Liver (tissue), 8 donors: ENCODE measurements at regions not wholly inside any gene's neighbourhood (a gene's known extent, or its start where the extent isn't known, plus 50 kb on each side); places are given as distances from the start of the nearest gene placed in this dataset.

Experiments used
- DNase-seq: peaks from one replicate; pipeline ENCODE4 v3.0.0-alpha.2; 2017; ENCODE audit warnings: low spot score
- H3K27ac ChIP-seq, 2 donors: one replicate each; pipeline ENCODE4 v1.7.0; 2013; ENCODE audit warnings: inconsistent platforms in 2 of 2, low read length in 2 of 2, control low read depth in 1 of 2, low read depth in 1 of 2, mild to moderate bottlenecking in 1 of 2
- H3K27me3 ChIP-seq, 4 donors: one replicate each; pipeline versions ENCODE4 v1.6.1 to v1.7.0; 2013; ENCODE audit warnings: low read length in 3 of 4, inconsistent platforms in 1 of 4, mild to moderate bottlenecking in 1 of 4, moderate library complexity in 1 of 4; ENCODE audit not compliant: control insufficient read depth in 4 of 4, insufficient read depth in 4 of 4
- H3K36me3 ChIP-seq, 4 donors: one replicate each; pipeline versions ENCODE4 v1.6.1 to v1.7.0; 2013; ENCODE audit warnings: low read length in 3 of 4, mild to moderate bottlenecking in 3 of 4, low read depth in 1 of 4, moderate library complexity in 1 of 4; ENCODE audit not compliant: control insufficient read depth in 4 of 4, insufficient read depth in 3 of 4
- H3K4me1 ChIP-seq, 4 donors: one replicate each; pipeline versions ENCODE4 v1.6.1 to v1.7.0; 2013; ENCODE audit warnings: low read length in 3 of 4, mild to moderate bottlenecking in 3 of 4, moderate library complexity in 1 of 4; ENCODE audit not compliant: control insufficient read depth in 4 of 4, insufficient read depth in 4 of 4
- H3K4me3 ChIP-seq, 3 donors: one replicate each; pipeline versions ENCODE4 v1.6.1 to v1.7.0; 2013; ENCODE audit warnings: low read length in 3 of 3, control low read depth in 1 of 3, low read depth in 1 of 3, mild to moderate bottlenecking in 1 of 3
- H3K9ac ChIP-seq, 2 donors: one replicate each; pipeline ENCODE4 v1.7.0; 2013; ENCODE audit warnings: low read length in 2 of 2, mild to moderate bottlenecking in 2 of 2, moderate library complexity in 2 of 2, control low read depth in 1 of 2, low read depth in 1 of 2
- H3K9me3 ChIP-seq, 4 donors: one replicate each; pipeline versions ENCODE4 v1.6.1 to v1.7.0; 2013; ENCODE audit warnings: low read length in 3 of 4; ENCODE audit not compliant: control insufficient read depth in 4 of 4
- EGR1 ChIP-seq, 2 donors: IDR thresholded peaks; 2 replicates each; pipeline ENCODE4 v1.6.1; 2016 to 2018; ENCODE audit warnings: antibody characterized with exemption in 2 of 2, low read depth in 2 of 2
- FOXA1 ChIP-seq: IDR thresholded peaks from 2 replicates; pipeline ENCODE4 v1.6.1; 2016; ENCODE audit warnings: antibody characterized with exemption
- FOXA2 ChIP-seq: IDR thresholded peaks from 2 replicates; pipeline ENCODE4 v1.6.1; 2016; ENCODE audit warnings: antibody characterized with exemption
- GABPA ChIP-seq, 2 donors: IDR thresholded peaks in 1 of 2; conservative IDR thresholded peaks in 1 of 2; 2 replicates each; pipeline ENCODE4 v1.6.1; 2016; ENCODE audit warnings: antibody characterized with exemption in 2 of 2, mild to moderate bottlenecking in 1 of 2, moderate library complexity in 1 of 2
- HNF4A ChIP-seq, 2 donors: conservative IDR thresholded peaks; 2 replicates each; pipeline ENCODE4 v1.6.1; 2016; ENCODE audit warnings: antibody characterized with exemption in 2 of 2, mild to moderate bottlenecking in 2 of 2
- HNF4G ChIP-seq: IDR thresholded peaks from 2 replicates; pipeline ENCODE4 v1.6.1; 2016; ENCODE audit warnings: antibody characterized with exemption
- JUND ChIP-seq, 2 donors: IDR thresholded peaks; 2 replicates each; pipeline ENCODE4 v1.6.1; 2016; ENCODE audit warnings: antibody characterized with exemption in 2 of 2
- RAD21 ChIP-seq, 2 donors: IDR thresholded peaks; 2 replicates each; pipeline ENCODE4 v1.6.1; 2016; ENCODE audit warnings: antibody characterized with exemption in 2 of 2, mild to moderate bottlenecking in 2 of 2
- RXRA ChIP-seq, 2 donors: IDR thresholded peaks; 2 replicates each; pipeline ENCODE4 v1.6.1; 2017 to 2018; ENCODE audit warnings: antibody characterized with exemption in 2 of 2, mild to moderate bottlenecking in 1 of 2
- SP1 ChIP-seq: IDR thresholded peaks from 2 replicates; pipeline ENCODE4 v1.6.1; 2018; ENCODE audit warnings: antibody characterized with exemption, mild to moderate bottlenecking
- TAF1 ChIP-seq: conservative IDR thresholded peaks from 2 replicates; pipeline ENCODE4 v1.6.1; 2016; ENCODE audit warnings: antibody characterized with exemption, mild to moderate bottlenecking
- YY1 ChIP-seq: IDR thresholded peaks from 2 replicates; pipeline ENCODE4 v1.6.1; 2016; ENCODE audit warnings: antibody characterized with exemption, mild to moderate bottlenecking
- WGBS: extraction: QIAGEN DNeasy Blood & Tissue Kit; methylation state at CpG from one replicate; pipeline ENCODE4 v1.1.7; 2013; 5-methylcytosine and 5-hydroxymethylcytosine counted together
- TF ChIP-seq, protein P1 (sequence below): fragments of 150-350 bp; IDR thresholded peaks from 2 replicates; pipeline ENCODE4 v1.5.1; 2017; ENCODE audit warnings: improper control_type of control experiment, low read depth, low read length; ENCODE audit not compliant: missing input control
- TF ChIP-seq, protein P2 (sequence below): IDR thresholded peaks from 2 replicates; pipeline ENCODE4 v1.6.1; 2016; ENCODE audit warnings: antibody characterized with exemption
- TF ChIP-seq, protein P3 (sequence below): IDR thresholded peaks from 2 replicates; pipeline ENCODE4 v1.6.1; 2016; ENCODE audit warnings: antibody characterized with exemption
- TF ChIP-seq, protein P4 (sequence below): IDR thresholded peaks from 2 replicates; pipeline ENCODE4 v1.6.1; 2016; ENCODE audit warnings: antibody characterized with exemption
- donor health status: healthy.
- donor health status: healthy.
- donor health status: healthy.
- donor health status: healthy.
- donor health status: healthy.

DNA sequence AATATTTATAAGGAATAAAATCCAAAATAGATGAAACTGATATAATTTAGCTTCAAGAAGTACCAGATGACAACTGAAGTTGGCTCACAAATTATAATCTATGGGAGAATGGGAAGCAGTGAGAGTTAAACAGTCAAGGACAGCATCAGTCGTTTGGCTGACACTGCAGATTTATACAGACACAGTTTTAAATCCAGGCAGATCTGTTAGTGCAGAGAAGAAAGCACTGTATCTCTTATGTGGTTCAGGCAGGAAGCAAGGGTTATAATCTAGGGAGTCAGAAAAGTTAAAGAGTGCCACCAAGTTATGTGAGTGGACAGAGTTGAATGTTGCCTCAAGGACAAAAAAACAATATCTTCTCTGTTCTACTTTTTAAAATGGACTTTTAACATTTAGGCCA, 880.2 kb downstream of the TSN start:
- Histone ChIP-seq H3K4me1 (no peaks in the 10 kb centered on the region), H3K9me3 (no peaks in the 10 kb centered on the region), H3K9ac (no peak overlapping the region), H3K36me3 (no peaks in the 10 kb centered on the region), H3K4me3 (no peak overlapping the region), H3K27ac (no peak overlapping the region), H3K27me3 (no peaks in the 10 kb centered on the region)
- DNase-seq = no peak
- 28% methylated on average over 1 of the region's 1 CpG for WGBS
- TF ChIP-seq RAD21 (IDR thresholded peaks at IDR 0.05) = no peak
- TF ChIP-seq HNF4A (conservative IDR thresholded peaks at IDR 0.05) = no peak
- TF ChIP-seq SP1 = no peak
- no peak for TF ChIP-seq FOXA1
- no peak for TF ChIP-seq JUND (IDR thresholded peaks at IDR 0.05)
- no peak for TF ChIP-seq EGR1 (IDR thresholded peaks at IDR 0.05; ENCODE audit: low read depth in 2 of 2)
- no peak for TF ChIP-seq RXRA (IDR thresholded peaks at IDR 0.05)
- no peak for TF ChIP-seq TAF1
- no peak for TF ChIP-seq GABPA (IDR thresholded peaks at IDR 0.05 in 1 of 2, conservative IDR thresholded peaks at IDR 0.05 in 1 of 2)
- no peak for TF ChIP-seq HNF4G
- TF ChIP-seq, protein P1, sequence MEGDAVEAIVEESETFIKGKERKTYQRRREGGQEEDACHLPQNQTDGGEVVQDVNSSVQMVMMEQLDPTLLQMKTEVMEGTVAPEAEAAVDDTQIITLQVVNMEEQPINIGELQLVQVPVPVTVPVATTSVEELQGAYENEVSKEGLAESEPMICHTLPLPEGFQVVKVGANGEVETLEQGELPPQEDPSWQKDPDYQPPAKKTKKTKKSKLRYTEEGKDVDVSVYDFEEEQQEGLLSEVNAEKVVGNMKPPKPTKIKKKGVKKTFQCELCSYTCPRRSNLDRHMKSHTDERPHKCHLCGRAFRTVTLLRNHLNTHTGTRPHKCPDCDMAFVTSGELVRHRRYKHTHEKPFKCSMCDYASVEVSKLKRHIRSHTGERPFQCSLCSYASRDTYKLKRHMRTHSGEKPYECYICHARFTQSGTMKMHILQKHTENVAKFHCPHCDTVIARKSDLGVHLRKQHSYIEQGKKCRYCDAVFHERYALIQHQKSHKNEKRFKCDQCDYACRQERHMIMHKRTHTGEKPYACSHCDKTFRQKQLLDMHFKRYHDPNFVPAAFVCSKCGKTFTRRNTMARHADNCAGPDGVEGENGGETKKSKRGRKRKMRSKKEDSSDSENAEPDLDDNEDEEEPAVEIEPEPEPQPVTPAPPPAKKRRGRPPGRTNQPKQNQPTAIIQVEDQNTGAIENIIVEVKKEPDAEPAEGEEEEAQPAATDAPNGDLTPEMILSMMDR = no peak
- TF ChIP-seq, protein P2, sequence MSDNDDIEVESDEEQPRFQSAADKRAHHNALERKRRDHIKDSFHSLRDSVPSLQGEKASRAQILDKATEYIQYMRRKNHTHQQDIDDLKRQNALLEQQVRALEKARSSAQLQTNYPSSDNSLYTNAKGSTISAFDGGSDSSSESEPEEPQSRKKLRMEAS = no peak

DNA sequence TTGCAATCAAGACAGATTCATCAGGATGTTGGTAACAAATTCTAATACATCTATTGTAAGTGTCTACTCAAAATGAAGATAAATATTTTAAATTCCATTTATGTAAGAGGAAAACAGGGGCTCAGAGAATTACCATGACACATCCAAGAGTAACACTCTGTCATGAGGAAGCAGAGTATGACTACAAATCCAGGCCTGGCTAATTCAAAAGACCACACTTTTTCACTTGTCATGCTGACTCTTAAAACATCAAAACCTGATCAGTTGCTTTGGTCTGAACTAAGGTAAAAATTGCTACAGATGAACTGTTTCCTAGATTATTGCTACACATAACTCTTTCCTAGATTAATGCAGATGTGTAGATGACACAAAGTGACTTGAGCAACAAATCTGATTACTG, 880.6 kb downstream of the TSN start:
- H3K4me1 ChIP-seq = no peaks in the 10 kb centered on the region
- no peak for TF ChIP-seq JUND (IDR thresholded peaks at IDR 0.05)
- TF ChIP-seq GABPA (IDR thresholded peaks at IDR 0.05 in 1 of 2, conservative IDR thresholded peaks at IDR 0.05 in 1 of 2) = no peak
- TF ChIP-seq YY1 = no peak
- TF ChIP-seq SP1 = no peak
- TF ChIP-seq HNF4G = no peak
- TF ChIP-seq, protein P2 = no peak
- no peak for TF ChIP-seq RAD21 (IDR thresholded peaks at IDR 0.05)
- TF ChIP-seq HNF4A (conservative IDR thresholded peaks at IDR 0.05) = no peak
- TF ChIP-seq EGR1 (IDR thresholded peaks at IDR 0.05; ENCODE audit: low read depth in 2 of 2) = no peak
- TF ChIP-seq, protein P3, sequence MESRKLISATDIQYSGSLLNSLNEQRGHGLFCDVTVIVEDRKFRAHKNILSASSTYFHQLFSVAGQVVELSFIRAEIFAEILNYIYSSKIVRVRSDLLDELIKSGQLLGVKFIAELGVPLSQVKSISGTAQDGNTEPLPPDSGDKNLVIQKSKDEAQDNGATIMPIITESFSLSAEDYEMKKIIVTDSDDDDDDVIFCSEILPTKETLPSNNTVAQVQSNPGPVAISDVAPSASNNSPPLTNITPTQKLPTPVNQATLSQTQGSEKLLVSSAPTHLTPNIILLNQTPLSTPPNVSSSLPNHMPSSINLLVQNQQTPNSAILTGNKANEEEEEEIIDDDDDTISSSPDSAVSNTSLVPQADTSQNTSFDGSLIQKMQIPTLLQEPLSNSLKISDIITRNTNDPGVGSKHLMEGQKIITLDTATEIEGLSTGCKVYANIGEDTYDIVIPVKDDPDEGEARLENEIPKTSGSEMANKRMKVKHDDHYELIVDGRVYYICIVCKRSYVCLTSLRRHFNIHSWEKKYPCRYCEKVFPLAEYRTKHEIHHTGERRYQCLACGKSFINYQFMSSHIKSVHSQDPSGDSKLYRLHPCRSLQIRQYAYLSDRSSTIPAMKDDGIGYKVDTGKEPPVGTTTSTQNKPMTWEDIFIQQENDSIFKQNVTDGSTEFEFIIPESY = no peak
- TF ChIP-seq RXRA (IDR thresholded peaks at IDR 0.05) = no peak
- TF ChIP-seq FOXA2 = no peak
- TF ChIP-seq TAF1 = no peak
- no peak for TF ChIP-seq FOXA1
- no peak overlapping the region for H3K27ac ChIP-seq
- no peak overlapping the region for H3K4me3 ChIP-seq
- no peaks in the 10 kb centered on the region for H3K36me3 ChIP-seq
- no peaks in the 10 kb centered on the region for H3K27me3 ChIP-seq
- no peaks in the 10 kb centered on the region for H3K9me3 ChIP-seq
- DNase-seq = no peak
- H3K9ac ChIP-seq = no peak overlapping the region

DNA sequence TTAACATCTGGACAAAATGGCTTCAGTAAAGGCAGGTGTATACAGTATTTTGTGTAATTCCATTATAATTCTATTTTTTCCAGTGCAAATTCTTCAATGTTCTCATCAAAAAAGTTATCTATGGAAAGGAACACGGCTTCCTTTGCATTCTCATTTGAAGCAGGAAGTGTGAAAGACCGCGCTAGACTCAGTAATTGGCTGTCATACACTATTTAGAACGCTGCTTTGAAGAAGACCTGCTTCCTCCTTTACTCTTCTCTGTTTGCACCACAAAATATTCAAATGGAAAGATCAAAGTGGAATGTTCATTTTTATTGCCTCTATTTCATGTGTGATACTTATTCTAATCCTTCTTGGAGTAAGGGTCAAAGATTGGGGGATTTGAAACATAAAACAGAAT, 883.7 kb downstream of the TSN start:
- no peak overlapping the region for H3K4me3 ChIP-seq
- no peaks in the 10 kb centered on the region for H3K9me3 ChIP-seq
- H3K27me3 ChIP-seq = no peaks in the 10 kb centered on the region
- no peaks in the 10 kb centered on the region for H3K36me3 ChIP-seq
- TF ChIP-seq, protein P3 = no peak
- TF ChIP-seq GABPA (IDR thresholded peaks at IDR 0.05 in 1 of 2, conservative IDR thresholded peaks at IDR 0.05 in 1 of 2) (no peak), EGR1 (IDR thresholded peaks at IDR 0.05; ENCODE audit: low read depth in 2 of 2) (no peak), SP1 (no peak), HNF4G (no peak), JUND (IDR thresholded peaks at IDR 0.05) (no peak)
- TF ChIP-seq, protein P4, sequence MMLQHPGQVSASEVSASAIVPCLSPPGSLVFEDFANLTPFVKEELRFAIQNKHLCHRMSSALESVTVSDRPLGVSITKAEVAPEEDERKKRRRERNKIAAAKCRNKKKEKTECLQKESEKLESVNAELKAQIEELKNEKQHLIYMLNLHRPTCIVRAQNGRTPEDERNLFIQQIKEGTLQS = no peak
- DNase-seq = no peak
- H3K27ac ChIP-seq = no peak overlapping the region
- H3K4me1 ChIP-seq = no peaks in the 10 kb centered on the region
- WGBS = 68% methylated on average over 4 of the region's 4 CpGs
- H3K9ac ChIP-seq = no peak overlapping the region
